ENCODE measurements at regions not wholly inside any gene's neighbourhood (a gene's known extent, or its start where the extent isn't known, plus 50 kb on each side); places are given as distances from the start of the nearest gene placed in this dataset.

GRCh38 chr4:153976954-153977353 lies 188.1 kb upstream of the SFRP2 start:
- no peak for TF ChIP-seq SIN3A (IDR thresholded peaks at IDR 0.05; ENCODE audit: borderline replicate concordance, insufficient read depth, low read depth, low read length)
- TF ChIP-seq CTCF (IDR thresholded peaks at IDR 0.05): no peak
- no peak for TF ChIP-seq POLR2AphosphoS5 (IDR thresholded peaks at IDR 0.05; ENCODE audit: low read depth, low read length)
